IPS-15b (cell line): ENCODE measurements at regions not wholly inside any gene's neighbourhood (a gene's known extent, or its start where the extent isn't known, plus 50 kb on each side); places are given as distances from the start of the nearest gene placed in this dataset.

Experiments
- H3K27me3 ChIP-seq: one replicate; pipeline ENCODE4 v1.6.1; 2013; ENCODE audit warnings: low read length; ENCODE audit not compliant: control insufficient read depth, insufficient read depth
- H3K36me3 ChIP-seq: one replicate; pipeline ENCODE4 v1.6.1; 2013; ENCODE audit warnings: low read length; ENCODE audit not compliant: control insufficient read depth, insufficient read depth
- H3K4me1 ChIP-seq: one replicate; pipeline ENCODE4 v1.6.1; 2013; ENCODE audit warnings: mild to moderate bottlenecking, low read length; ENCODE audit not compliant: control insufficient read depth, insufficient read depth
- H3K4me3 ChIP-seq: one replicate; pipeline ENCODE4 v1.5.1; 2013; ENCODE audit warnings: low read depth, low read length
- H3K9ac ChIP-seq: one replicate; pipeline ENCODE4 v1.6.1; 2013; ENCODE audit warnings: low read depth, mild to moderate bottlenecking, low read length
- H3K9me3 ChIP-seq: one replicate; pipeline ENCODE4 v1.6.1; 2013; ENCODE audit warnings: mild to moderate bottlenecking, low read length; ENCODE audit not compliant: control insufficient read depth, insufficient read depth

DNA sequence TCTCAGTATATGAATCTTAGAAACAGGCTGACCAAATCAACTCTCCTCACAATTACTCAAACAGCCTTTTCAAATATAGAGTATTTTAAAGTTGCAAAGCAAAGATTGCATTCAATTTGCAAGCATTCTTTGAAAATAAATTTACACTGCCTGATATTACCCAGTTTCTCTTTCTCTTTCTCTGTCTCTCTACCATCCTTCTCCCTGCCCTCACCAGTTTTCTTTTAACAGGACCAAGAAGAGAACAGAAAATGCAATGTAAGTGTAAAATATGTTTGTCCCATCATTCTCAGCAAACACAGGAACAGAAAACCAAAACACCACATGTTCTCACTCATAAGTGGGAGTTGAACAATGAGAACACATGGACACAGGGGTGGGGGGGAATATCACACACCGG is 520.3 kb upstream of the USP15 start:
- no peaks in the 10 kb centered on the region for H3K4me1 ChIP-seq
- H3K27me3 ChIP-seq = no peaks in the 10 kb centered on the region
- no peak overlapping the region for H3K4me3 ChIP-seq
- no peaks in the 10 kb centered on the region for H3K36me3 ChIP-seq
- H3K9me3 ChIP-seq = no peaks in the 10 kb centered on the region
- H3K9ac ChIP-seq = no peak overlapping the region

- no peaks in the 10 kb centered on the region for H3K27me3 ChIP-seq
- H3K9me3 ChIP-seq = no peaks in the 10 kb centered on the region
- H3K4me3 ChIP-seq = no peak overlapping the region
- no peak overlapping the region for H3K9ac ChIP-seq
- H3K4me1 ChIP-seq = no peaks in the 10 kb centered on the region
- no peaks in the 10 kb centered on the region for H3K36me3 ChIP-seq
These were observed 509.6 kb upstream of the USP15 start for GRCh38 chr12:61750604-61751003.

GRCh38 chr12:61754214-61754613 is 506.0 kb upstream of the USP15 start:
- H3K36me3 ChIP-seq = no peaks in the 10 kb centered on the region
- no peak overlapping the region for H3K4me3 ChIP-seq
- no peaks in the 10 kb centered on the region for H3K4me1 ChIP-seq
- no peak overlapping the region for H3K9ac ChIP-seq
- H3K27me3 ChIP-seq = no peaks in the 10 kb centered on the region
- H3K9me3 ChIP-seq = no peaks in the 10 kb centered on the region

GRCh38 chr12:61757831-61758505 is 502.2 kb upstream of the USP15 start:
- no peak overlapping the region for H3K4me3 ChIP-seq
- H3K4me1 ChIP-seq = no peaks in the 10 kb centered on the region
- H3K9ac ChIP-seq = no peak overlapping the region
- no peaks in the 10 kb centered on the region for H3K9me3 ChIP-seq
- no peaks in the 10 kb centered on the region for H3K36me3 ChIP-seq
- H3K27me3 ChIP-seq = no peaks in the 10 kb centered on the region

- Histone ChIP-seq H3K9me3 (no peaks in the 10 kb centered on the region), H3K4me1 (no peaks in the 10 kb centered on the region), H3K4me3 (no peak overlapping the region), H3K27me3 (no peaks in the 10 kb centered on the region), H3K9ac (no peak overlapping the region), H3K36me3 (no peaks in the 10 kb centered on the region)
These were observed 501.5 kb upstream of the USP15 start for GRCh38 chr12:61758661-61759060.

DNA sequence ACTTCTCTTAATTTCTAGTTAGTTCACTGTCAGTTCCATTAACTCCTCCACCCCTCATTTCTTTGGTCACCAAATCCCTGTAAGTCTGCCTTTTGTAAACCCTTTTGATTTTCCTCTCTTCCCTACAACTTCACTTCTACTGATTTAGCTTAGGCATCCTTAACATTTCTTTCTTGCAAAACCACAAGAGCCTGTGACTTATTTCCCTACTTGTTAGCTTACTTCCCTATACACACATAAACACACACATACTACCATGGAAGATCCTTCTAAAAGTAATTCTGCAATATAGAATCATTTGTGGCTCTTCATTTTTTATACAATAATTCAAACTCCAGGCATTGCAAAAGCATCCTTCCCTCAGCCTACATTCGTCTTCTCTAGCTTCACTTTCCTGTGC is 494.3 kb upstream of the USP15 start:
- no peaks in the 10 kb centered on the region for H3K36me3 ChIP-seq
- no peaks in the 10 kb centered on the region for H3K27me3 ChIP-seq
- no peaks in the 10 kb centered on the region for H3K9me3 ChIP-seq
- no peak overlapping the region for H3K9ac ChIP-seq
- H3K4me3 ChIP-seq = no peak overlapping the region
- no peaks in the 10 kb centered on the region for H3K4me1 ChIP-seq

DNA sequence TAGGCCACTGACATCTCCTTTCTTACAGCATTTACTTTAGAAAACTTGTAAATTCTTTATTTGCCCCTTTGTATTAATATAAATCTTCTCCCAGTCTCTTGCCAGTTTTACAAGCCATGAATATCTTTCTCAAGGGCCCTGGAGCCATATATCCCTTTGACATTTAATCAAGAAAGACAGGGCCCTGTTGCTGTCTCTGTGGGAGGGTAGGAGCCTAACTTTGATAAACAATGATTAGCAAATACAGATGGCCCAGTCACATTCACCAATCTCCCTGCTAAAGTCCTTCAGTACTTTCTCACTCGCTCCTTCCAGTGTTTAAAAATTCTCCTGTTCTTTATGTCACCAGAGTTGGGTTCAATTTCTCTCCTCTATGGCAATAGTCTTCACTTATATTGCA is 479.8 kb upstream of the USP15 start:
- Histone ChIP-seq H3K9ac (no peak overlapping the region), H3K4me1 (peaks cover 27% of the 10 kb centered on the region), H3K4me3 (no peak overlapping the region), H3K9me3 (no peaks in the 10 kb centered on the region), H3K27me3 (no peaks in the 10 kb centered on the region), H3K36me3 (no peaks in the 10 kb centered on the region)

DNA sequence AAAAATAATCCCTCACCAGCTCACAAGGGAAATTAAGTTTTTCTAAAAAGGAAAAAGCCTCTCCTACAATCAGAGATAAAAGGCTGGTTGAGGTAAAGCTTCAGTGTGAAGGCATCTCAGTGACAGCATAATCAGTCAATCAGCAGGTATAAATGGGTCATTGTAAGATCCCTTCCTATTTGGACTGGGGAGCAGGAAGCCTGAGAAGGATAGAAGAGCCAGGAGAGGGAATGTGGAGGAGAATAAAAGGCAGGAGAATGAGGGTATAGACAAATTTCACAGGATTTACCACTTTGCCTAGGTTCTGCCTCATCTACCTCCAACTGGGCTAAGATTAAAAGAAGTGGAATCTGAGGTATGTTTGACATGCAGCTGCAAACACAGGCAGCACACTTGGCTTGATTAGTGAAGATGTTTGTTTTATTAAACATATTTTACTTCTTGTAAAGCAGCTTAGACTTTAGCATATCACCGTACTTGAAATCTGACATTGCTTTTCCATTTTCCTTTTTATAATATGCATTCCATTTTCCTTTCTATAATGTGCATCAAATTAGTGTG is 479.1 kb upstream of the USP15 start:
- Histone ChIP-seq H3K9me3 (no peaks in the 10 kb centered on the region), H3K4me3 (no peak overlapping the region), H3K4me1 (peaks cover 27% of the 10 kb centered on the region), H3K27me3 (no peaks in the 10 kb centered on the region), H3K36me3 (no peaks in the 10 kb centered on the region), H3K9ac (no peak overlapping the region)

DNA sequence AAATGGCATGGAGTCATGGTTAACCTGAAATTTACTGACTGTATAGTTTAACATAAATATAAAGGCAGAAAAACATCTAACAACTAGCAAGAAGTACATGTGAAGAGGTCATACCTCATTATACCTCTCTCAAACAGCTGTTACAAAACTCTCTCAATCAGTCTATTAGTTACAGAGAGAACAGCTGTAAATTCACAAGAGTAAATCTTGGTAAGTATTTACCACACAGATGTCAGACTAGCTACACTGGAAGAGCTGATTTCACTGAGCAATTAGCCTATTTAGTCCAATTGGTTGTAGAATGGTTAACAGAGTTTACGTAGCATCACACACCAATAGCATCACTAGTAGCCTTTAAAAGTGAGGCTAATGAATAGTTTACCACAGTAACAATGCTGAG is 463.4 kb upstream of the USP15 start:
- H3K4me1 ChIP-seq = no peaks in the 10 kb centered on the region
- H3K4me3 ChIP-seq = no peak overlapping the region
- no peaks in the 10 kb centered on the region for H3K9me3 ChIP-seq
- no peaks in the 10 kb centered on the region for H3K36me3 ChIP-seq
- no peak overlapping the region for H3K9ac ChIP-seq
- H3K27me3 ChIP-seq = no peaks in the 10 kb centered on the region

DNA sequence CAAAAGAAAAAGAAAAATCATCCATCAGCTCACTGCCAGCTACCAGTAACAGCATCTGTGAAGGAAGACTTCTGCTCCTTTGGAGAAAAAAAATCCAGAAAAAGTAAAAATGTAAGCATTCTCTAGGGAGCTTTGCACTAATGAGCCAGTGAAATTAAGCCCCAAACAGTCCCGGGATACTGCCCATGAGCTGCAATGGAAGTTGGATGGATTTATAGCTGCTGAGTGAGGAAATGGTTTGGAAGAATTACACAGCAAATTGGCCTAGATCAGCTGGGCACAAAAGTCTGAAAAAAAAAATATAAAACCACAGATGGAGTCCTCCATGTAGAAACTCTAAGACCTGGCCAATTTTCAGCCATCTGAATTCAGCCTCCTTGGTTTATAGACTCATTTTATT is 462.9 kb upstream of the USP15 start:
- Histone ChIP-seq H3K4me3 (no peak overlapping the region), H3K27me3 (no peaks in the 10 kb centered on the region), H3K9ac (no peak overlapping the region), H3K4me1 (no peaks in the 10 kb centered on the region), H3K9me3 (no peaks in the 10 kb centered on the region), H3K36me3 (no peaks in the 10 kb centered on the region)

DNA sequence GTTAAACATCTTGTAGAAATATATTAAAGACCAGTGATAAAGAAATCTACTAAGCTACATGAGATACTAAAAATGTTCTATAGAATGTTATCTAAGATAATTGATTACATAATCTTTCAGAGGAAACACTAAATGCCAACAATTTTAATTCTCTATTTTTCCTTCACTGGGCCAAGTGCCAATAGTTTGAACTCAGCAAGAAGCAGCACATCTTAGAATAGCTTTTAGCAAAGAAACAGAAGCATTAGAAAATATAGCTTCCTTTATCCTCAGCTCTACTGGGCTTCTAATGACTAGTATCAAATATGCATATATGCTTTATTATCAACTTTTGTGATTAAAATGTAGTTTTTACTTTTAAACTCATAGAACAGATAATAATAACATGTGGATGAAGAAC is 461.4 kb upstream of the USP15 start:
- no peaks in the 10 kb centered on the region for H3K4me1 ChIP-seq
- H3K4me3 ChIP-seq = no peak overlapping the region
- no peaks in the 10 kb centered on the region for H3K9me3 ChIP-seq
- no peaks in the 10 kb centered on the region for H3K36me3 ChIP-seq
- H3K9ac ChIP-seq = no peak overlapping the region
- no peaks in the 10 kb centered on the region for H3K27me3 ChIP-seq

GRCh38 chr12:61804301-61804700 is 455.9 kb upstream of the USP15 start:
- peaks cover 5% of the 10 kb centered on the region for H3K4me1 ChIP-seq
- H3K27me3 ChIP-seq = no peaks in the 10 kb centered on the region
- peaks cover 5% of the 10 kb centered on the region for H3K9me3 ChIP-seq
- no peak overlapping the region for H3K4me3 ChIP-seq
- no peaks in the 10 kb centered on the region for H3K36me3 ChIP-seq
- no peak overlapping the region for H3K9ac ChIP-seq
